B cell (primary cell): ENCODE measurements at regions not wholly inside any gene's neighbourhood (a gene's known extent, or its start where the extent isn't known, plus 50 kb on each side); places are given as distances from the start of the nearest gene placed in this dataset.

ENCODE experiments used
- ATAC-seq: fragments of 200-7000 bp; cut with Tn5 transposase; one replicate; pipeline ENCODE4 v1.10.0; 2021; ENCODE audit warnings: low read depth, mild to moderate bottlenecking, moderate number of reproducible peaks, moderate library complexity
- CTCF ChIA-PET: fragments of 350-600 bp; sonication (Branson Sonifier 250); formaldehyde crosslinking; loops from one replicate; lab custom pipeline; 2021; ENCODE audit warnings: antibody characterized with exemption, inconsistent platforms; lab: Charles Lee
- POLR2A ChIA-PET: fragments of 350-600 bp; sonication (Branson Sonifier 250); formaldehyde crosslinking; loops from one replicate; lab custom pipeline; 2021; ENCODE audit warnings: antibody characterized with exemption; lab: Charles Lee
- DNase-seq: peaks from one replicate; pipeline ENCODE4 v3.0.0; 2013
- H2AFZ ChIP-seq: 2 replicates; pipeline ENCODE4 v1.6.1; 2012; ENCODE audit warnings: mild to moderate bottlenecking, low read depth, low read length; ENCODE audit not compliant: insufficient read depth, poor library complexity, severe bottlenecking
- H3K27ac ChIP-seq, 2 donors: 1 replicate in 1 of 2; 2 replicates in 1 of 2; pipeline ENCODE4 v1.5.1; 2012 to 2013; ENCODE audit warnings: low read length in 2 of 2, mild to moderate bottlenecking in 2 of 2, moderate library complexity in 1 of 2
- H3K27me3 ChIP-seq, 4 experiments: fragments of 200-600 bp in 1 of 4; sonication (generic) in 1 of 4; replicated peaks in 1 of 4; 1 replicate in 2 of 4; 2 replicates in 2 of 4; pipeline versions ENCODE4 v1.6.1 to v1.7.0; 2013 to 2016; ENCODE audit warnings: low read length in 3 of 4, mild to moderate bottlenecking in 2 of 4, mixed read lengths in 1 of 4, moderate library complexity in 1 of 4; ENCODE audit not compliant: insufficient read depth in 4 of 4, control insufficient read depth in 3 of 4; ENCODE audit errors: control extremely low read depth in 1 of 4
- H3K36me3 ChIP-seq, 2 experiments: replicated peaks in 1 of 2; 1 replicate in 1 of 2; 2 replicates in 1 of 2; pipeline versions ENCODE4 v1.6.1 to v1.7.1; 2013; ENCODE audit warnings: low read length in 1 of 2; ENCODE audit not compliant: insufficient read depth in 2 of 2, control insufficient read depth in 1 of 2; ENCODE audit errors: control extremely low read depth in 1 of 2, extremely low read depth in 1 of 2
- H3K4me1 ChIP-seq, 2 donors: fragments of 200-600 bp in 1 of 2; sonication (generic) in 1 of 2; 1 replicate in 1 of 2; 2 replicates in 1 of 2; pipeline versions ENCODE4 v1.5.1 to v1.6.1; 2013 to 2017; ENCODE audit warnings: low read length in 2 of 2; ENCODE audit not compliant: control insufficient read depth in 2 of 2, insufficient read depth in 2 of 2
- H3K4me2 ChIP-seq: replicated peaks from 2 replicates; pipeline ENCODE3; 2012; ENCODE audit warnings: mild to moderate bottlenecking, low read depth, low read length; ENCODE audit not compliant: poor library complexity, severe bottlenecking
- H3K4me3 ChIP-seq, 5 experiments: fragments of 200-600 bp in 1 of 5; sonication (generic) in 1 of 5; 1 replicate in 3 of 5; 2 replicates in 2 of 5; pipeline versions ENCODE4 v1.5.1 to v1.7.0; 2011 to 2016; ENCODE audit warnings: low read length in 4 of 5, mild to moderate bottlenecking in 4 of 5, low read depth in 2 of 5, control low read depth in 1 of 5, moderate library complexity in 1 of 5; ENCODE audit not compliant: insufficient read depth in 1 of 5; ENCODE audit errors: control extremely low read depth in 1 of 5, extremely low read depth in 1 of 5
- H3K79me2 ChIP-seq: fragments of 200-600 bp; sonication (generic); one replicate; pipeline ENCODE4 v1.6.0; 2016; ENCODE audit warnings: low read length; ENCODE audit not compliant: control insufficient read depth, insufficient read depth
- H3K9ac ChIP-seq: fragments of 200-600 bp; sonication (generic); 2 replicates; pipeline ENCODE4 v1.6.1; 2017; ENCODE audit warnings: mild to moderate bottlenecking, low read length, moderate library complexity
- H3K9me3 ChIP-seq, 3 donors: one replicate each; pipeline versions ENCODE4 v1.6.1 to v1.7.1; 2013; ENCODE audit warnings: low read length in 2 of 3; ENCODE audit not compliant: control insufficient read depth in 2 of 3, insufficient read depth in 1 of 3; ENCODE audit errors: control extremely low read depth in 1 of 3
- H4K20me1 ChIP-seq: 2 replicates; pipeline ENCODE4 v1.6.0; 2012; ENCODE audit warnings: mild to moderate bottlenecking, low read length; ENCODE audit not compliant: insufficient read depth, control insufficient read depth, poor library complexity, severe bottlenecking
- H3K27ac Mint-ChIP-seq: one replicate; pipeline ENCODE4 v1.8.0; 2021; ENCODE audit warnings: mixed read lengths
- H3K27me3 Mint-ChIP-seq: one replicate; pipeline ENCODE4 v1.8.0; 2021; ENCODE audit warnings: mixed read lengths
- H3K4me1 Mint-ChIP-seq: one replicate; pipeline ENCODE4 v1.8.0; 2021; ENCODE audit warnings: mixed read lengths
- H3K4me3 Mint-ChIP-seq: one replicate; pipeline ENCODE4 v1.8.0; 2021; ENCODE audit warnings: mixed read lengths
- H3K9me3 Mint-ChIP-seq: one replicate; pipeline ENCODE4 v1.8.0; 2022; ENCODE audit warnings: mixed read lengths; ENCODE audit not compliant: insufficient read depth
- EZH2 ChIP-seq: IDR thresholded peaks from 2 replicates; pipeline ENCODE4 v1.6.1; 2012; ENCODE audit warnings: borderline replicate concordance, low read depth, mild to moderate bottlenecking, moderate library complexity, low read length; ENCODE audit not compliant: insufficient read depth, poor library complexity, severe bottlenecking
- WGBS: methylation state at CpG from one replicate; pipeline ENCODE4 v1.1.5; 2013; ENCODE audit warnings: missing lambda C conversion rate; ENCODE audit not compliant: insufficient coverage; 5-methylcytosine and 5-hydroxymethylcytosine counted together
- intact Hi-C: fragments of 100-400 bp; cut with micrococcal nuclease; formaldehyde crosslinking; loops from one replicate; pipeline ENCODE4 v1.10.0; 2022
- TF ChIP-seq, protein P1 (sequence below): fragments of 200-600 bp; IDR thresholded peaks from one replicate; pipeline ENCODE4 v1.8.0; 2022; ENCODE audit warnings: antibody characterized with exemption, mild to moderate bottlenecking

DNA sequence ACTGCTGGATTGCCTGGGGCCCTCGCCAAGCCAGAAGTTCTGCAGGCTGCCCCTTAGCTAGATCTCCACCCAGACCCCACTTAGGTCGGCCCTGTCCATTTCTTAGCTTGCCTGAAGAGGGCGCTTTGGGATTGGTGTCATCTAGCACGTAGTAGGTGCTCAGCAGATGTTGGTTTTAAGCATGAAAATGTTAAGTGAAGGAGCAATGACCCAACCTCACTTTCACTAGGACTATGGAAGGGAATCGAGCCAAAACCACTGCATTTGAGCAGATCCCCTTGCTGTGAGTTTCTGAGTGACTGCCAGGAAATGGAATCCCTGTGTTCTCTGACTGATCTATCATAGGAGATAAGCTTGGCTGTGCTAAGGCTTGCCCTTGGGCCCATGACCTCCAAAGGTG, 131.7 kb upstream of the EEPD1 start:
- DNase-seq, result no peak
- 64% methylated on average over 2 of the region's 5 CpGs for WGBS
- POLR2A ChIA-PET, result no interaction called here
- H3K27me3 Mint-ChIP-seq, result peaks cover 12% of the 10 kb centered on the region
- Histone ChIP-seq H3K4me2 (no peak overlapping the region), H3K27me3 (no peaks in the 10 kb centered on the region), H3K36me3 (no peaks in the 10 kb centered on the region), H3K4me1 (no peaks in the 10 kb centered on the region), H2AFZ (no peak overlapping the region), H3K27ac (no peak overlapping the region), H3K4me3 (no peak overlapping the region), H3K9me3 (no peaks in the 10 kb centered on the region), H4K20me1 (no peaks in the 10 kb centered on the region), H3K79me2 (no peaks in the 10 kb centered on the region), H3K9ac (no peak overlapping the region)
- CTCF ChIA-PET, result interaction anchor here (0.8 to 1.6 kb wide), 3 partner anchors 16 to 270 kb away, joined by 3 to 4 read pairs (median 3); no protein-coding TSS in a partner anchor
- intact Hi-C loops, result no loop called here
- no peaks in the 10 kb centered on the region for H3K4me1 Mint-ChIP-seq
- ATAC-seq, result no peak
- no peak overlapping the region for H3K27ac Mint-ChIP-seq
- TF ChIP-seq, protein P1, sequence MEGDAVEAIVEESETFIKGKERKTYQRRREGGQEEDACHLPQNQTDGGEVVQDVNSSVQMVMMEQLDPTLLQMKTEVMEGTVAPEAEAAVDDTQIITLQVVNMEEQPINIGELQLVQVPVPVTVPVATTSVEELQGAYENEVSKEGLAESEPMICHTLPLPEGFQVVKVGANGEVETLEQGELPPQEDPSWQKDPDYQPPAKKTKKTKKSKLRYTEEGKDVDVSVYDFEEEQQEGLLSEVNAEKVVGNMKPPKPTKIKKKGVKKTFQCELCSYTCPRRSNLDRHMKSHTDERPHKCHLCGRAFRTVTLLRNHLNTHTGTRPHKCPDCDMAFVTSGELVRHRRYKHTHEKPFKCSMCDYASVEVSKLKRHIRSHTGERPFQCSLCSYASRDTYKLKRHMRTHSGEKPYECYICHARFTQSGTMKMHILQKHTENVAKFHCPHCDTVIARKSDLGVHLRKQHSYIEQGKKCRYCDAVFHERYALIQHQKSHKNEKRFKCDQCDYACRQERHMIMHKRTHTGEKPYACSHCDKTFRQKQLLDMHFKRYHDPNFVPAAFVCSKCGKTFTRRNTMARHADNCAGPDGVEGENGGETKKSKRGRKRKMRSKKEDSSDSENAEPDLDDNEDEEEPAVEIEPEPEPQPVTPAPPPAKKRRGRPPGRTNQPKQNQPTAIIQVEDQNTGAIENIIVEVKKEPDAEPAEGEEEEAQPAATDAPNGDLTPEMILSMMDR, result no peak
- no peak for TF ChIP-seq EZH2
- H3K4me3 Mint-ChIP-seq, result no peak overlapping the region
- H3K9me3 Mint-ChIP-seq, result no peaks in the 10 kb centered on the region

DNA sequence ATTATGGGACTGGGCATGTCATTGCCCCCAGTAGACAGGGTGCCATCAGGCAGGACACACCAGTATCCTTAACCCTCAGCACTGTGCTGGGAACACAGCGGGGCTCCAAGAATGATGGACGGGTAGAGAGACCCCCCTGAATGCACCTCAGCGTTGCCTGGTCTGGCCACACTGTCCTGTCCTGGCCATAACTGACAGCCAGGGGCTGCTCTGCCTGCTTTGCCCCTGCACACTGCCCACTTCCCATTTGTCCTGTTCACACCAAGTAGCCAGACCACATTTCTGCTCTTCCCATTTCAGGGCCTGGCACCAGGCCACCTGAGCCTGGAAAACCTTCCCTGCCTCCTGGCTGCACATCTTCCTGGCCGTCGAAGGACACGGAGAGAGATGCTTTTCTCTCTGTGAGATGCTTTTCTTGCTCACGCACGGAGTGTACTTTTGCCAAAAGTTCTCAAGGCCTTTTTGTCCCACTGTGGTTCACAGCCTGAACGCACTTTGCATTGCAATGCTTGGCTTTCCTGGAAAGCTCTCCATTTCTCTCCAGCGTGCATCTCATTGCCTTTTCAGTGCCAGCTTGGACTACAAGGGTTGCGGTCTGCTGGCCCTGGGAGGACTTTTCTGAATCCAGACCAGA, 131.0 kb upstream of the EEPD1 start:
- Histone ChIP-seq H3K36me3 (no peaks in the 10 kb centered on the region), H3K27ac (no peak overlapping the region), H3K4me1 (no peaks in the 10 kb centered on the region), H3K4me3 (no peak overlapping the region), H3K4me2 (no peak overlapping the region), H4K20me1 (no peaks in the 10 kb centered on the region), H2AFZ (no peak overlapping the region), H3K79me2 (no peaks in the 10 kb centered on the region), H3K27me3 (no peaks in the 10 kb centered on the region), H3K9me3 (no peaks in the 10 kb centered on the region), H3K9ac (no peak overlapping the region)
- DNase-seq (no peak), ATAC-seq (no peak)
- H3K27ac Mint-ChIP-seq, result no peak overlapping the region
- ChIA-PET CTCF (interaction anchor here (1.6 kb wide), 1 partner anchor 17 kb away, joined by 4 read pairs; no protein-coding TSS in a partner anchor), POLR2A (no interaction called here)
- no peaks in the 10 kb centered on the region for H3K9me3 Mint-ChIP-seq
- H3K4me1 Mint-ChIP-seq, result no peaks in the 10 kb centered on the region
- intact Hi-C loops, result no loop called here
- H3K4me3 Mint-ChIP-seq, result no peak overlapping the region
- TF ChIP-seq, protein P1, result no peak
- TF ChIP-seq EZH2, result no peak
- H3K27me3 Mint-ChIP-seq, result peaks cover 18% of the 10 kb centered on the region
- 96% methylated on average over 10 of the region's 11 CpGs for WGBS
